HepG2 (cell line): ENCODE measurements at regions not wholly inside any gene's neighbourhood (a gene's known extent, or its start where the extent isn't known, plus 50 kb on each side); places are given as distances from the start of the nearest gene placed in this dataset.

Experiments used
- GATAD2A ChIP-seq: IDR thresholded peaks from 2 replicates; pipeline ENCODE4 v1.6.1; 2016
- PREB ChIP-seq: sonication (generic); formaldehyde crosslinking; IDR thresholded peaks from 2 replicates; pipeline ENCODE4 v1.4.0; 2020; ENCODE audit warnings: missing genetic modification reagents
- SAP130 ChIP-seq: IDR thresholded peaks from 2 replicates; pipeline ENCODE4 v1.6.1; 2016; ENCODE audit warnings: low read depth
- SNAPC4 ChIP-seq: sonication (generic); formaldehyde crosslinking; IDR thresholded peaks from 2 replicates; pipeline ENCODE4 v1.4.0; 2020; ENCODE audit warnings: mild to moderate bottlenecking, missing genetic modification reagents
- TCF7 ChIP-seq: sonication (generic); IDR thresholded peaks from 2 replicates; pipeline ENCODE4 v1.6.1; 2016; ENCODE audit warnings: antibody characterized with exemption, low read depth
- ZEB1 ChIP-seq: IDR thresholded peaks from 2 replicates; pipeline ENCODE4 v1.6.1; 2012; ENCODE audit warnings: mild to moderate bottlenecking, low read depth, inconsistent platforms; ENCODE audit not compliant: insufficient replicate concordance
- ZFP36L1 ChIP-seq: sonication (generic); formaldehyde crosslinking; IDR thresholded peaks from 2 replicates; pipeline ENCODE4 v1.8.0; 2022; ENCODE audit warnings: mild to moderate bottlenecking, missing genetic modification reagents, moderate library complexity
- ZNF18 ChIP-seq: sonication (generic); formaldehyde crosslinking; IDR thresholded peaks from 2 replicates; pipeline ENCODE4 v1.8.0; 2022; ENCODE audit warnings: mild to moderate bottlenecking, missing genetic modification reagents; ENCODE audit not compliant: insufficient replicate concordance
- ZNF570 ChIP-seq: sonication (generic); formaldehyde crosslinking; IDR thresholded peaks from 2 replicates; pipeline ENCODE4 v1.4.0; 2020; ENCODE audit warnings: mild to moderate bottlenecking, missing genetic modification reagents, borderline replicate concordance
- ZNF644 ChIP-seq: IDR thresholded peaks from 2 replicates; pipeline ENCODE4 v1.6.1; 2016; ENCODE audit warnings: low read depth
- ZZZ3 ChIP-seq: sonication (generic); formaldehyde crosslinking; IDR thresholded peaks from 2 replicates; pipeline ENCODE4 v1.4.0; 2020; ENCODE audit warnings: missing genetic modification reagents, mild to moderate bottlenecking, borderline replicate concordance
- TF ChIP-seq, protein P1 (sequence below): sonication (generic); formaldehyde crosslinking; IDR thresholded peaks from 2 replicates; pipeline ENCODE4 v1.9.0; 2022; ENCODE audit warnings: missing genetic modification reagents, mild to moderate bottlenecking, borderline replicate concordance
- TF ChIP-seq, protein P2 (sequence below): sonication (generic); formaldehyde crosslinking; IDR thresholded peaks from 2 replicates; pipeline ENCODE4 v1.4.0; 2020; ENCODE audit warnings: missing genetic modification reagents
- TF ChIP-seq, protein P3 (sequence below): IDR thresholded peaks from 2 replicates; pipeline ENCODE4 v1.6.1; 2016

DNA sequence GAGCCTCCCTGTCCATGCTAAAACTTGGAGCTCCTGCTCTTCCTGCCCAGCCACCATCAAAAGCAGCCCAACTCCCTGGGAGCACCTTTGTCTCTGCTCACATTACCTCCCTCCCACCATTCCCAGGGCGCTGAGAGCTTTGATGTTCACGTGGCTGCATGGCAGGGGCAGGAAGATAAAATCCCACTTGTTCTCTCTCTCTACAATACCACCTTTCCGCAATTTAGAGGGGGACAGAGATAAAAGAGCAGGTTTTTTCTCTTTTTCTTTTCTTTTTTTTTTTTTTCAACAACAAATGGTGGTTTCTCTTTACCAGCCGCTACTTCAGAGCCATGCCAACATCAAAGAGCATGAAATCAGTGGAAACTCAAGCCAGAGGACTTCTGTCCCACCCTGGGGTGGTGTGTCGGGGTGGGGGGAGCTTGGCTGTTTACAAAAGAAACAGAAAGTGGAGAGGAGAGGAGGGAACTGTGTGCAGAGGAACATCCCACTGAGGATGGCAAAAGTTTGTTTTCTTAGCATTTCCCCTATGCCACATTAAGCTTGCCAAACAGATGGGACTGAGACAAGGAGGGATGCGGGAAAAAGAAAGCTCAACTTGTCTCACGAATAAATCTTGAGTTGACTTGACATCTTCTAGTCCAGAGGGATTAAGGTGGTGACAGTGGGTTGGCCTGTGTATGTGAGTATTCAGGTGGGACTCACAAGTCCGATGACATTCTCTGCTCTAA lies 103.7 kb upstream of the NUDT4 start (continued):
- TF ChIP-seq, protein P1, sequence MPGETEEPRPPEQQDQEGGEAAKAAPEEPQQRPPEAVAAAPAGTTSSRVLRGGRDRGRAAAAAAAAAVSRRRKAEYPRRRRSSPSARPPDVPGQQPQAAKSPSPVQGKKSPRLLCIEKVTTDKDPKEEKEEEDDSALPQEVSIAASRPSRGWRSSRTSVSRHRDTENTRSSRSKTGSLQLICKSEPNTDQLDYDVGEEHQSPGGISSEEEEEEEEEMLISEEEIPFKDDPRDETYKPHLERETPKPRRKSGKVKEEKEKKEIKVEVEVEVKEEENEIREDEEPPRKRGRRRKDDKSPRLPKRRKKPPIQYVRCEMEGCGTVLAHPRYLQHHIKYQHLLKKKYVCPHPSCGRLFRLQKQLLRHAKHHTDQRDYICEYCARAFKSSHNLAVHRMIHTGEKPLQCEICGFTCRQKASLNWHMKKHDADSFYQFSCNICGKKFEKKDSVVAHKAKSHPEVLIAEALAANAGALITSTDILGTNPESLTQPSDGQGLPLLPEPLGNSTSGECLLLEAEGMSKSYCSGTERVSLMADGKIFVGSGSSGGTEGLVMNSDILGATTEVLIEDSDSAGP (CRISPR knock-in tag): 0 out of 2 replicates have a peak, but pooled peaks have one; percentile 6
- TF ChIP-seq GATAD2A (CRISPR knock-in tag) (peak; percentile 75), ZNF18 (no peak), SNAPC4 (CRISPR knock-in tag) (no peak), ZNF644 (CRISPR knock-in tag) (peak; percentile 86; the same call in 1 of the 2 replicates), ZZZ3 (CRISPR knock-in tag) (no peak), PREB (CRISPR knock-in tag) (no peak), TCF7 (peak; percentile 88), ZFP36L1 (CRISPR knock-in tag) (no peak), SAP130 (CRISPR knock-in tag) (peak; percentile 64), ZEB1 (peak; percentile 21), ZNF570 (no peak)
- TF ChIP-seq, protein P2, sequence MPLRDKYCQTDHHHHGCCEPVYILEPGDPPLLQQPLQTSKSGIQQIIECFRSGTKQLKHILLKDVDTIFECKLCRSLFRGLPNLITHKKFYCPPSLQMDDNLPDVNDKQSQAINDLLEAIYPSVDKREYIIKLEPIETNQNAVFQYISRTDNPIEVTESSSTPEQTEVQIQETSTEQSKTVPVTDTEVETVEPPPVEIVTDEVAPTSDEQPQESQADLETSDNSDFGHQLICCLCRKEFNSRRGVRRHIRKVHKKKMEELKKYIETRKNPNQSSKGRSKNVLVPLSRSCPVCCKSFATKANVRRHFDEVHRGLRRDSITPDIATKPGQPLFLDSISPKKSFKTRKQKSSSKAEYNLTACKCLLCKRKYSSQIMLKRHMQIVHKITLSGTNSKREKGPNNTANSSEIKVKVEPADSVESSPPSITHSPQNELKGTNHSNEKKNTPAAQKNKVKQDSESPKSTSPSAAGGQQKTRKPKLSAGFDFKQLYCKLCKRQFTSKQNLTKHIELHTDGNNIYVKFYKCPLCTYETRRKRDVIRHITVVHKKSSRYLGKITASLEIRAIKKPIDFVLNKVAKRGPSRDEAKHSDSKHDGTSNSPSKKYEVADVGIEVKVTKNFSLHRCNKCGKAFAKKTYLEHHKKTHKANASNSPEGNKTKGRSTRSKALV (CRISPR knock-in tag): peak; percentile 40; the same call in 1 of the 2 replicates
- TF ChIP-seq, protein P3, sequence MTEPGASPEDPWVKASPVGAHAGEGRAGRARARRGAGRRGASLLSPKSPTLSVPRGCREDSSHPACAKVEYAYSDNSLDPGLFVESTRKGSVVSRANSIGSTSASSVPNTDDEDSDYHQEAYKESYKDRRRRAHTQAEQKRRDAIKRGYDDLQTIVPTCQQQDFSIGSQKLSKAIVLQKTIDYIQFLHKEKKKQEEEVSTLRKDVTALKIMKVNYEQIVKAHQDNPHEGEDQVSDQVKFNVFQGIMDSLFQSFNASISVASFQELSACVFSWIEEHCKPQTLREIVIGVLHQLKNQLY (CRISPR knock-in tag): peak; percentile 47; the same call in 1 of the 2 replicates
